ENCODE measurements at regions not wholly inside any gene's neighbourhood (a gene's known extent, or its start where the extent isn't known, plus 50 kb on each side); places are given as distances from the start of the nearest gene placed in this dataset.

GRCh38 chr12:78406828-78407227 lies 457.7 kb upstream of the SYT1 start:
- TF ChIP-seq CTCF (conservative IDR thresholded peaks at IDR 0.05), result no peak
- H3K36me3 ChIP-seq (ENCODE audit: control insufficient read depth, insufficient read depth, low read length), result no peaks in the 10 kb centered on the region
- WGBS, 2 experiments (ENCODE audit: insufficient coverage in 1 of 2, insufficient read length in 1 of 2), result no CpG with 5 or more reads among the region's 2 CpGs
- Mint-ChIP-seq H3K27me3 (ENCODE audit: insufficient read depth) (no peaks in the 10 kb centered on the region), H3K4me3 (no peak overlapping the region), H3K36me3 (ENCODE audit: low read depth) (no peaks in the 10 kb centered on the region), H3K9me3 (peaks cover 3% of the 10 kb centered on the region), H3K4me1 (peaks cover 32% of the 10 kb centered on the region), H3K27ac (peak overlapping the region; percentile 53)
- H3K27ac ChIP-seq (ENCODE audit: low read depth, low read length), result no peak overlapping the region
- H3K9ac ChIP-seq (ENCODE audit: extremely low read depth, low read length, poor library complexity, severe bottlenecking), result no peak overlapping the region
- no peak overlapping the region for H3K4me3 ChIP-seq (ENCODE audit: low read length)
- H3K9me3 ChIP-seq (ENCODE audit: control insufficient read depth, low read length), result no peaks in the 10 kb centered on the region
- no peaks in the 10 kb centered on the region for H3K27me3 ChIP-seq (ENCODE audit: control insufficient read depth, insufficient read depth, low read length, poor library complexity, severe bottlenecking)
- no peak for DNase-seq
- no peaks in the 10 kb centered on the region for H3K4me1 ChIP-seq (ENCODE audit: control insufficient read depth, insufficient read depth, low read length)

GRCh38 chr12:78407722-78408121 lies 456.9 kb upstream of the SYT1 start:
- no peaks in the 10 kb centered on the region for H3K36me3 Mint-ChIP-seq (ENCODE audit: low read depth)
- no peak for TF ChIP-seq CTCF (conservative IDR thresholded peaks at IDR 0.05)
- no peak for DNase-seq
- no peak overlapping the region for H3K9ac ChIP-seq (ENCODE audit: extremely low read depth, low read length, poor library complexity, severe bottlenecking)
- no peaks in the 10 kb centered on the region for H3K4me1 ChIP-seq (ENCODE audit: control insufficient read depth, insufficient read depth, low read length)
- no peaks in the 10 kb centered on the region for H3K9me3 ChIP-seq (ENCODE audit: control insufficient read depth, low read length)
- H3K27me3 ChIP-seq (ENCODE audit: control insufficient read depth, insufficient read depth, low read length, poor library complexity, severe bottlenecking), result no peaks in the 10 kb centered on the region
- H3K27ac Mint-ChIP-seq, result no peak overlapping the region
- peaks cover 28% of the 10 kb centered on the region for H3K4me1 Mint-ChIP-seq
- no peak overlapping the region for H3K27ac ChIP-seq (ENCODE audit: low read depth, low read length)
- H3K27me3 Mint-ChIP-seq (ENCODE audit: insufficient read depth), result no peaks in the 10 kb centered on the region
- peaks cover 3% of the 10 kb centered on the region for H3K9me3 Mint-ChIP-seq
- no peaks in the 10 kb centered on the region for H3K36me3 ChIP-seq (ENCODE audit: control insufficient read depth, insufficient read depth, low read length)
- no peak overlapping the region for H3K4me3 Mint-ChIP-seq
- WGBS, 2 experiments (ENCODE audit: insufficient coverage in 1 of 2, insufficient read length in 1 of 2), result 94% methylated on average over 2 of the region's 2 CpGs; no CpG with 5 or more reads in 1 of the 2 experiments
- H3K4me3 ChIP-seq (ENCODE audit: low read length), result no peak overlapping the region

- no peaks in the 10 kb centered on the region for H3K4me1 Mint-ChIP-seq
- no peaks in the 10 kb centered on the region for H3K27me3 Mint-ChIP-seq (ENCODE audit: insufficient read depth)
- no peak overlapping the region for H3K27ac ChIP-seq (ENCODE audit: low read depth, low read length)
- H3K4me3 Mint-ChIP-seq, result no peak overlapping the region
- no peaks in the 10 kb centered on the region for H3K27me3 ChIP-seq (ENCODE audit: control insufficient read depth, insufficient read depth, low read length, poor library complexity, severe bottlenecking)
- no peak for DNase-seq
- no peaks in the 10 kb centered on the region for H3K36me3 Mint-ChIP-seq (ENCODE audit: low read depth)
- 95 to 100% methylated on average over 1 of the region's 1 CpG for WGBS, 2 experiments (ENCODE audit: insufficient coverage in 1 of 2, insufficient read length in 1 of 2)
- no peak overlapping the region for H3K9ac ChIP-seq (ENCODE audit: extremely low read depth, low read length, poor library complexity, severe bottlenecking)
- no peak for TF ChIP-seq CTCF (conservative IDR thresholded peaks at IDR 0.05)
- H3K4me3 ChIP-seq (ENCODE audit: low read length), result no peak overlapping the region
- H3K4me1 ChIP-seq (ENCODE audit: control insufficient read depth, insufficient read depth, low read length), result no peaks in the 10 kb centered on the region
- no peak overlapping the region for H3K27ac Mint-ChIP-seq
- no peaks in the 10 kb centered on the region for H3K36me3 ChIP-seq (ENCODE audit: control insufficient read depth, insufficient read depth, low read length)
- H3K9me3 ChIP-seq (ENCODE audit: control insufficient read depth, low read length), result no peaks in the 10 kb centered on the region
- H3K9me3 Mint-ChIP-seq, result peaks cover 3% of the 10 kb centered on the region
Measured at GRCh38 chr12:78414071-78414470, 450.5 kb upstream of the SYT1 start.
